Midbrain (tissue), 1 donor: ENCODE measurements at regions not wholly inside any gene's neighbourhood (a gene's known extent, or its start where the extent isn't known, plus 50 kb on each side); places are given as distances from the start of the nearest gene placed in this dataset.
"Not testable (repeated sequence)": the region's sequence is repeated elsewhere in the genome, so short reads cannot be mapped to it uniquely, and the experiment has no call there.

Source experiments
- DNase-seq: peaks from one replicate; lab custom pipeline; 2025; lab: John Stamatoyannopoulos, UW

GRCh38 chr11:89614428-89614827, 95.7 kb upstream of the TRIM77 start:
- DNase-seq: peak; percentile 31

- not testable (repeated sequence) for DNase-seq
Observed at GRCh38 chr11:89615642-89616041, 94.5 kb upstream of the TRIM77 start.

- not testable (repeated sequence) for DNase-seq
Observed at GRCh38 chr11:89616161-89616560, 93.9 kb upstream of the TRIM77 start.

- peak; percentile 29 for DNase-seq
Observed at GRCh38 chr11:89616999-89617602, 93.0 kb upstream of the TRIM77 start.

GRCh38 chr11:89620721-89621120, 89.4 kb upstream of the TRIM77 start:
- not testable (repeated sequence) for DNase-seq

- DNase-seq: no peak
Observed at GRCh38 chr11:89625171-89625570, 84.9 kb upstream of the TRIM77 start.

GRCh38 chr11:89626366-89626765, 83.7 kb upstream of the TRIM77 start:
- DNase-seq: no peak

GRCh38 chr11:89626881-89627280, 83.2 kb upstream of the TRIM77 start:
- DNase-seq: not testable (repeated sequence)

- DNase-seq: peak; percentile 27
Observed at GRCh38 chr11:89633135-89633705, 76.9 kb upstream of the TRIM77 start.

GRCh38 chr11:89640777-89641176, 69.3 kb upstream of the TRIM77 start:
- DNase-seq: not testable (repeated sequence)

GRCh38 chr11:89648232-89648631, 61.9 kb upstream of the TRIM77 start:
- DNase-seq: not testable (repeated sequence)

- not testable (repeated sequence) for DNase-seq
Observed at GRCh38 chr11:89648996-89649395, 61.1 kb upstream of the TRIM77 start.

- peak; percentile 22 for DNase-seq
Observed at GRCh38 chr11:89654669-89655068, 55.4 kb upstream of the TRIM77 start.

- DNase-seq: not testable (repeated sequence)
Observed at GRCh38 chr11:89658767-89659166, 51.3 kb upstream of the TRIM77 start.

- DNase-seq: not testable (repeated sequence)
Observed at GRCh38 chr11:89659414-89659813, 50.7 kb upstream of the TRIM77 start.

- DNase-seq: no peak
Observed at GRCh38 chr11:89660234-89660633, 49.9 kb upstream of the TRIM77 start.
